ENCODE measurements at regions not wholly inside any gene's neighbourhood (a gene's known extent, or its start where the extent isn't known, plus 50 kb on each side); places are given as distances from the start of the nearest gene placed in this dataset.

DNA sequence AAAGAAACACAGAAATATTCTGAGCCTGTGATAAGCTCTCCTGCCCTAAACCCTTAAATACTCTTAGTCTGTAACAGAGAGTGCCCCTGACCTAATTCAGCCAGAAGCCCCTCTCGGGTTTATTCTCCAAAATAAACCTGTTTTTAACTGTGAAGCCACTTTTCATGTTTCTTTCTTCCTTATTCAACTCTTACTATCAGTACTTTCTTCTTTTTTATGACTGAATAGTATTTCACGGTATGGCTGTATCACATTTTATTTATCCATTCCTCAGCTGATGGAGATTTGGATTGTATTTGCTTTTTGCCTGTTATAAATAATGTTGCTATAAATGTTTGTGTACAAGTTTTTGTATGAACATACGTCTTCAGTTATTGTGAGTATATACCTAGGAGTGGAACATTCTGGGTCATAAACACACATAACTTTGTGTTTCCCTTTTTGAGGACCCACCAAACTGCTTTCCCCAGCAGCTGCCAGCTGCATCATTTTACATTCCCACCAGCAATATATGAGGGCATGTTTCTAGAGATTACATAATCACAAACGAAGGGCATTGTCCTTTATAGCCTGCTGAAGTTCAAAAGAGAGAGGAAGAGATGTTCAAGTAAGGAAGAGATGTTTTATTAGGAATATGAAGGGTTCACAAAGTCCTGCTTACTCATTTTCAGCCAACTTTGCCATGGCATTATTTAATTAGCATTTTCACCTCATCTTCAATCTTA, 199.4 kb upstream of the NUDT4 start:
- Histone ChIP-seq H3K9ac (replicated peaks in 1 of 4; ENCODE audit: extremely low read depth in 1 of 4, low read depth in 3 of 4, low read length in 3 of 4) (no peak overlapping the region), H3K23me2 (ENCODE audit: low read depth, low read length) (no peaks in the 10 kb centered on the region; the same call in 1 of the 2 replicates), H2BK15ac (ENCODE audit: low read length) (no peak overlapping the region), H2AK5ac (ENCODE audit: low read depth, low read length) (no peak overlapping the region), H3K4me3 (ENCODE audit: extremely low read depth in 1 of 4, insufficient read depth in 2 of 4, low read depth in 3 of 4, low read length in 4 of 4) (no peak overlapping the region), H3K4me1 (replicated peaks in 1 of 4; ENCODE audit: control insufficient read depth in 3 of 4, insufficient read depth in 4 of 4, low read length in 3 of 4) (no peaks in the 10 kb centered on the region), H3K27ac (ENCODE audit: low read depth, low read length) (no peak overlapping the region), H3K79me2 (ENCODE audit: control insufficient read depth in 1 of 2, insufficient read depth in 2 of 2, low read length in 2 of 2) (no peaks in the 10 kb centered on the region), H3K18ac (ENCODE audit: extremely low read depth, low read length) (no peak overlapping the region), H3K56ac (replicated peaks; ENCODE audit: insufficient read length, low read depth, low read length) (no peak overlapping the region), H4K91ac (replicated peaks; ENCODE audit: insufficient read length, low read length) (no peak overlapping the region), H2BK120ac (replicated peaks; ENCODE audit: low read depth, low read length) (no peak overlapping the region), H4K5ac (ENCODE audit: insufficient read length, low read depth, low read length) (no peak overlapping the region), H2BK12ac (ENCODE audit: low read depth, low read length) (no peak overlapping the region), H3K79me1 (ENCODE audit: low read depth, low read length) (no peaks in the 10 kb centered on the region), H4K20me1 (replicated peaks in 1 of 2; ENCODE audit: control insufficient read depth in 1 of 2, insufficient read depth in 2 of 2, low read length in 2 of 2) (peaks cover 0 to 2% of the 10 kb centered on the region in 2 experiments), H3K23ac (ENCODE audit: insufficient read length) (no peak overlapping the region), H2BK20ac (ENCODE audit: low read length) (no peak overlapping the region), H2BK5ac (ENCODE audit: low read depth, low read length) (no peak overlapping the region), H3K9me3 (ENCODE audit: insufficient read depth in 2 of 2, low read depth in 1 of 2, low read length in 1 of 2) (peaks cover 3 to 8% of the 10 kb centered on the region in 2 experiments; a peak in 1 of 4 replicates), H2AFZ (ENCODE audit: low read length) (no peak overlapping the region), H3K27me3 (replicated peaks in 1 of 4; ENCODE audit: control insufficient read depth in 3 of 4, extremely low read depth in 1 of 4, insufficient read depth in 3 of 4, low read length in 3 of 4) (no peaks in the 10 kb centered on the region), H4K8ac (ENCODE audit: extremely low read depth, insufficient read depth, low read length) (no peak overlapping the region), H3K36me3 (ENCODE audit: control insufficient read depth in 2 of 4, insufficient read depth in 4 of 4, low read length in 3 of 4) (no peaks in the 10 kb centered on the region), H3K14ac (ENCODE audit: insufficient read length) (no peak overlapping the region), H3K4ac (replicated peaks; ENCODE audit: insufficient read length, low read depth, low read length) (no peak overlapping the region), H3K4me2 (ENCODE audit: insufficient read depth in 1 of 2, low read depth in 2 of 2, low read length in 2 of 2) (no peak overlapping the region)
- WGBS, 2 experiments (ENCODE audit: extremely low coverage in 1 of 2, insufficient coverage in 1 of 2, insufficient read length in 1 of 2, insufficient replicate concordance in 2 of 2, low coverage in 1 of 2, low lambda C conversion rate in 2 of 2, missing lambda C conversion rate in 1 of 2), result 86% methylated on average over 4 of the region's 4 CpGs; no CpG with 5 or more reads in 1 of the 2 experiments
- no peak for FAIRE-seq
- DNase-seq (ENCODE audit: low read depth in 1 of 2, low spot score in 2 of 2), result no peak
- ChIA-PET POLR2A (ENCODE audit: partially characterized antibody) (no interaction called here), CTCF (ENCODE audit: partially characterized antibody) (interaction anchor here (0.7 kb wide), 1 partner anchor 86 kb away, joined by 4 read pairs; no protein-coding TSS in a partner anchor)
- TF ChIP-seq RBBP5 (IDR thresholded peaks at IDR 0.05; ENCODE audit: borderline replicate concordance, low read depth, low read length), result no peak
- 0 out of 2 replicates have a peak, but pooled peaks have one; percentile 23 for TF ChIP-seq KDM1A (IDR thresholded peaks at IDR 0.05; ENCODE audit: borderline replicate concordance, low read length)

Data from H1 (cell line).